HG03378 (cell line): ENCODE measurements at regions not wholly inside any gene's neighbourhood (a gene's known extent, or its start where the extent isn't known, plus 50 kb on each side); places are given as distances from the start of the nearest gene placed in this dataset.
A peak's percentile ranks its signal among the peaks of the same experiment; 100 is the strongest.

Experiments
- ATAC-seq: cut with Tn5 transposase; IDR thresholded peaks from one replicate; pipeline ENCODE4 v1.9.1; 2021; ENCODE audit warnings: mild to moderate bottlenecking, moderate library complexity; ENCODE audit not compliant: unreplicated experiment

- ATAC-seq = no peak
Observed at GRCh38 chr7:26044320-26044719, 107.7 kb upstream of the NFE2L3 start.

- no peak for ATAC-seq
Observed at GRCh38 chr7:26046150-26046549, 105.8 kb upstream of the NFE2L3 start.

- no peak for ATAC-seq
Observed at GRCh38 chr7:26046878-26047277, 105.1 kb upstream of the NFE2L3 start.

GRCh38 chr7:26048663-26049062, 103.3 kb upstream of the NFE2L3 start:
- no peak for ATAC-seq

- no peak for ATAC-seq
Observed at GRCh38 chr7:26049081-26049480, 102.9 kb upstream of the NFE2L3 start.

- no peak for ATAC-seq
Observed at GRCh38 chr7:26051021-26051420, 101.0 kb upstream of the NFE2L3 start.

GRCh38 chr7:26052706-26053105, 99.3 kb upstream of the NFE2L3 start:
- ATAC-seq = no peak

GRCh38 chr7:26054386-26054785, 97.6 kb upstream of the NFE2L3 start:
- no peak for ATAC-seq

- no peak for ATAC-seq
Observed at GRCh38 chr7:26055241-26055640, 96.8 kb upstream of the NFE2L3 start.

GRCh38 chr7:26060733-26061677, 91.0 kb upstream of the NFE2L3 start:
- ATAC-seq = no peak

- ATAC-seq = peak; percentile 60
Observed at GRCh38 chr7:26061678-26062603, 90.1 kb upstream of the NFE2L3 start.

GRCh38 chr7:26065652-26066051, 86.3 kb upstream of the NFE2L3 start:
- ATAC-seq = no peak

- no peak for ATAC-seq
Observed at GRCh38 chr7:26066736-26067135, 85.3 kb upstream of the NFE2L3 start.

GRCh38 chr7:26070290-26070689, 81.7 kb upstream of the NFE2L3 start:
- no peak for ATAC-seq

GRCh38 chr7:26071622-26072456, 80.2 kb upstream of the NFE2L3 start:
- ATAC-seq = no peak

- ATAC-seq = no peak
Observed at GRCh38 chr7:26073041-26073440, 79.0 kb upstream of the NFE2L3 start.

- no peak for ATAC-seq
Observed at GRCh38 chr7:26074919-26075318, 77.1 kb upstream of the NFE2L3 start.

GRCh38 chr7:26076691-26077090, 75.3 kb upstream of the NFE2L3 start:
- ATAC-seq = no peak

- peak; percentile 77 for ATAC-seq
Observed at GRCh38 chr7:26078437-26079336, 73.3 kb upstream of the NFE2L3 start.

GRCh38 chr7:26081638-26082037, 70.4 kb upstream of the NFE2L3 start:
- no peak for ATAC-seq
